Body of pancreas (tissue), 4 donors: ENCODE measurements at regions not wholly inside any gene's neighbourhood (a gene's known extent, or its start where the extent isn't known, plus 50 kb on each side); places are given as distances from the start of the nearest gene placed in this dataset.

Experiments
- POLR2A ChIP-seq, 3 donors: fragments of 450-650 bp; IDR thresholded peaks; one replicate each; pipeline ENCODE4 v1.6.1; 2016; ENCODE audit warnings: antibody characterized with exemption in 3 of 3, mild to moderate bottlenecking in 2 of 3
- TF ChIP-seq, protein P1 (sequence below), 7 experiments: fragments of 450-650 bp in 4 of 7; fragments of 200-600 bp in 3 of 7; sonication (generic) in 3 of 7; IDR thresholded peaks; one replicate each; pipeline ENCODE4 v1.5.1; 2016 to 2019; ENCODE audit warnings: antibody characterized with exemption in 7 of 7

GRCh38 chr12:13505636-13506035 is 309.1 kb downstream of the EMP1 start:
- TF ChIP-seq POLR2A (IDR thresholded peaks at IDR 0.05) = no peak
- TF ChIP-seq, protein P1, sequence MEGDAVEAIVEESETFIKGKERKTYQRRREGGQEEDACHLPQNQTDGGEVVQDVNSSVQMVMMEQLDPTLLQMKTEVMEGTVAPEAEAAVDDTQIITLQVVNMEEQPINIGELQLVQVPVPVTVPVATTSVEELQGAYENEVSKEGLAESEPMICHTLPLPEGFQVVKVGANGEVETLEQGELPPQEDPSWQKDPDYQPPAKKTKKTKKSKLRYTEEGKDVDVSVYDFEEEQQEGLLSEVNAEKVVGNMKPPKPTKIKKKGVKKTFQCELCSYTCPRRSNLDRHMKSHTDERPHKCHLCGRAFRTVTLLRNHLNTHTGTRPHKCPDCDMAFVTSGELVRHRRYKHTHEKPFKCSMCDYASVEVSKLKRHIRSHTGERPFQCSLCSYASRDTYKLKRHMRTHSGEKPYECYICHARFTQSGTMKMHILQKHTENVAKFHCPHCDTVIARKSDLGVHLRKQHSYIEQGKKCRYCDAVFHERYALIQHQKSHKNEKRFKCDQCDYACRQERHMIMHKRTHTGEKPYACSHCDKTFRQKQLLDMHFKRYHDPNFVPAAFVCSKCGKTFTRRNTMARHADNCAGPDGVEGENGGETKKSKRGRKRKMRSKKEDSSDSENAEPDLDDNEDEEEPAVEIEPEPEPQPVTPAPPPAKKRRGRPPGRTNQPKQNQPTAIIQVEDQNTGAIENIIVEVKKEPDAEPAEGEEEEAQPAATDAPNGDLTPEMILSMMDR (IDR thresholded peaks at IDR 0.05) = no peak
